HG02981 (cell line): ENCODE measurements at regions not wholly inside any gene's neighbourhood (a gene's known extent, or its start where the extent isn't known, plus 50 kb on each side); places are given as distances from the start of the nearest gene placed in this dataset.
"Not testable (repeated sequence)": the region's sequence is repeated elsewhere in the genome, so short reads cannot be mapped to it uniquely, and the experiment has no call there.

Experiments used
- ATAC-seq: cut with Tn5 transposase; IDR thresholded peaks from one replicate; pipeline ENCODE4 v1.9.1; 2021; ENCODE audit warnings: mild to moderate bottlenecking, moderate library complexity; ENCODE audit not compliant: unreplicated experiment

GRCh38 chr18:51569561-51569960 is 372.1 kb upstream of the MEX3C start:
- no peak for ATAC-seq

DNA sequence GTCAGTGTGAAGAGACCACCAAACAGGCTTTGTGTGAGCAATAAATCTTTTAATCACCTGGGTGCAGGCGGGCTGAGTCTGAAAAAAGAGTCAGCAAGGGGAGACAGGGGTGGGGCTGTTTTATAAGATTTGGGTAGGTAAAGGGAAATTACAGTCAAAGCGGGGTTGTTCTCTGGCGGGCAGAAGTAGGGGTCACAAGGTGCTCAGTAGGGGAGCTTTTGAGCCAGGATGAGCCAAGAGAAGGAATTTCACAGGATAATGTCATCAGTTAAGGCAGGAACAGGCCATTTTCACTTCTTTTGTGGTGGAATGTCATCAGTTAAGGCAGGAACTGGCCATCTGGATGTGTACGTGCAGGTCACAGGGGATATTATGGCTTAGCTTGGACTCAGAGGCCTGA is 372.6 kb upstream of the MEX3C start:
- not testable (repeated sequence) for ATAC-seq

DNA sequence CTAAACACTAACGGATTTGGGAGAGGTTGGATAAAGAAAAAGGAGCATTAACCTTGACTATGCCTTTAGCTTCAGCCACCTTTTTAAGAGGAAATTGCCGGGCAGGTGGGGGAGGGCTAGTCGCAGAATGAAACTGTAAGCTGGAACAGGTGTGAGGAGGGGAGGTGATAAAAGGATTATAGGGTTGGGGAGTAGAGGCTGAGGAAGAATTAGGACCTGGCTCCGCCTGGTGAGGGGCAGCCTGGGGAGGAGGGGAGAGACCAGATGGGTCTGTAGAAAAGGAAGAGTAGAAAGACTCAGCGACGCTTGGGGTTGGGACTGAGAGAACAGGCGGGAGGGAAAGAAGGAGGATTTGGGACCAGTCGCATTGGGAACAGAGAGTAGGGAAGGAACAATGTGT is 376.4 kb upstream of the MEX3C start:
- not testable (repeated sequence) for ATAC-seq

DNA sequence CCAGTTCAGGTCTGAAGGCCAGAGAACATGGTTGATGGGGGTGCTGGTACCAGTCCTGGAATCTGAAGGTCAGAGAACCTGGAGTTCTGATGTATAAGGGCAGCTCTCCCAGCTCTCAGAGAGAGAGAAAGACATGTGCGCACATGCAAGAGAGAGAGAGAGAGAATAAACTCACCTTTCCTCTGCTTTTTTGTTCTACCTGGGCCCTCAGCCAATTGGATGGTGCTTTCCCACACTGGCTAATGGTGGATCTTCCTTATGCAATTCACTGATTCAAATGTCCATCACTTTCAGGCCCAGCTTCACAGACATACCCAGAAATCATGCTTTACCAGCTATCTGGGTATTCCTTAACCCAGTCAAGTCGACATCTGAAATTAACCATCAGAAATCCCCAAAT is 377.7 kb upstream of the MEX3C start:
- no peak for ATAC-seq

GRCh38 chr18:51578406-51578980 is 381.0 kb upstream of the MEX3C start:
- ATAC-seq: no peak

DNA sequence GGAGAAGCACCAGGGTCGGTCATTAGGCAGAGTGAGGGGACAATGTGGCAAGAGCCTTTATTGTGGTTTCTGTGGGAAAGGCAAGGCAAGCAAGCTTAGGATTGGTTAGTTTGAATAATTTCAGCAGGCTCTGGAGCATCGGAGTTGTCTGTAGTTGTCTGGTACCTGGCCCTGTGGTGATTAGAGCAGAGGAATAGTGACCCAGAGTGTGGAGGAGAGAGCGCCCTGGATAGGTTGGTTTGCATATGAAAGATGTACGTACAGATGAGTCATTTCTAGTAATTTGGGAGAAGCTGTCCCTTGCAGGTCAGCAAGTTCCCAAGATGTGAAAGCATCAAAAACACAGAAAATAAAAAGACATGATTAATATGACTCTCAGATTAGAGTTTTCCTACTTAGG is 383.1 kb upstream of the MEX3C start:
- ATAC-seq: no peak

- ATAC-seq: no peak
These were observed 385.1 kb upstream of the MEX3C start for GRCh38 chr18:51582551-51582950.

- no peak for ATAC-seq
These were observed 391.1 kb upstream of the MEX3C start for GRCh38 chr18:51588616-51589015.

GRCh38 chr18:51593931-51594330 is 396.4 kb upstream of the MEX3C start:
- no peak for ATAC-seq

- no peak for ATAC-seq
These were observed 405.6 kb upstream of the MEX3C start for GRCh38 chr18:51603111-51603510.

- ATAC-seq: no peak
These were observed 406.1 kb upstream of the MEX3C start for GRCh38 chr18:51603551-51603950.

GRCh38 chr18:51610481-51610880 is 413.0 kb upstream of the MEX3C start:
- no peak for ATAC-seq

DNA sequence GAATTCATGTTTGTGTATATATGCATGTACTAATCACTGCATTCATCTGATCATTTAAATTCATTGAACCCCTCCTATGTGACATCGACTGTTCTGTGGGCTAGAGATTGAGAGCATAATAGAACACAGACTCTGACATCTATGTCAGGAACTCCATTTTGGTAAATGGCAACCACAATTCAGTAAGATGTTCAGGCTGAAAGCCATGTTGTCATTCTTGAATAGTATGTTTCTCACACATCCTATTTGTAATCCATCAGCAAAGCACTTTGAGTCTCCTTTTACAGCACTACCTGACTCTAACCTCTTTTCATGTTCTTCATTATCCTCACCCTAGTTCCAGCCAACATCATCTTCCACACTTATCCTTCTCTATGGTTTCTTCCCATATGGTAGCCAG is 413.8 kb upstream of the MEX3C start:
- ATAC-seq: no peak

DNA sequence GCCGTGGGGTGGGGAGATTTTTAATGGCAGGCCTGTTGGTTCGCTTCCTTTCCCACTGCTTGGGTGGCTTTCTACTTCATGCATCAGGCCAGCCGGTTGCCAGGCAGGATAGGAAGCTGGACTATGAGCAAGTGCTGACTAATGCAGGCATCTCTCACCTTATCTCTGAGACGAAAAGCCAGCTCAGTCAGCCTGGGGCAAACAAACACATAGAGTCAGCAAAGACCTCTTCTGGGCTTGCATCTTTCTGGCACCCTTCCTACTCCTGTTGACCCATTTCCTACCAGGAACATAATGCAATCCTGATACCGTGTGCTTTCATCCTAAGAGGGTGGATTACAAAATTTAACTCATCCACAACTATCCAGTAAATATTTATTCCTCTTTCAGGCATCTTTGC is 416.6 kb upstream of the MEX3C start:
- ATAC-seq: no peak

DNA sequence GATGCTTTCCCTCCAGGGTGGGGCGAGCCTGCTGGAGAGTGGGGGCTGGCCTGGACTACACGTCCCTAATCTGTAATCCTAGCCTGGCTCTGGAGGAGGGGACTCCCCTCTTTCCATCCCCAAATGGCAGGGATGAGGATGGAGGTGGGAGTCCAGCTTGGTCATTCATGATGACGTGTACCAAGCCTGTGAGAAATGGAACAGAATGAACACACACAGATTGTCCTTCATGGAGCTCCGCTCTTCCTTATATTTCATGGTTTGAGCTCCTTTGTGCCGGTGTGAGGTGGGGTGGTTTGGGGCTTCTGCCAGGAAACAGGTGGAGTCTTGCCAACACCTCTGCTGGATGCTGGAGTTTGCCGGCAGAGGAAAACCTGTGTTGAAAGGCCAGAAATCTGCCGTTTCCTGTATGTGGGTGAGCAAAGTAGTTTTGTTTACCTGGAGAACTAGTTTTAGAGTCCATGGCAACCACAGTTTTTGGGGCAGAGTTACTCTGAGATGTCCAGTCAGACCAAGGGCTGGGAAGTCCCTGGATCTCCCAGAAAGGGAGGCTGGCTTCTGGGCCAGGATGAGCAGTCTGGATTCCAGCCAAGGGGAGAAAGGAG is 417.6 kb upstream of the MEX3C start:
- no peak for ATAC-seq

DNA sequence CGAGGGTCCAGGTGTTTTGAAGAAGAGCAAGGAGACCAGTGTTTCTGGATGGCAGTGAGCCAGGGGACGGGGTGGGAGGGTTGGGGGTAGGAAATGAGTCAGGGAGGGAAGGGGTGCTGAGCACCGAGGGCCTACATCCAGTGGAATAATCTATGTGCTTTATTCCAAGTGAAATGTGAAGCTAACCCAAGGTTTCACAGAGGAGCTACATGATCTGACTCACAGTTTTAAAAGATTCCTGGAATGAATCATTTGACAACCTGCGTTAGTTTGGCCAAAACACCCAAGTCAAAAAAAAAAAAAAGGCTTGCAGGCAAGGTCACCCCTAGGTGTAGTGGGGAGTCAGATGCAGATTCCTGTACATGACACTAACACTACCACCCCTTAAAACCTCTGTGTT is 419.7 kb upstream of the MEX3C start:
- ATAC-seq: no peak

GRCh38 chr18:51617572-51618260 is 420.2 kb upstream of the MEX3C start:
- no peak for ATAC-seq

DNA sequence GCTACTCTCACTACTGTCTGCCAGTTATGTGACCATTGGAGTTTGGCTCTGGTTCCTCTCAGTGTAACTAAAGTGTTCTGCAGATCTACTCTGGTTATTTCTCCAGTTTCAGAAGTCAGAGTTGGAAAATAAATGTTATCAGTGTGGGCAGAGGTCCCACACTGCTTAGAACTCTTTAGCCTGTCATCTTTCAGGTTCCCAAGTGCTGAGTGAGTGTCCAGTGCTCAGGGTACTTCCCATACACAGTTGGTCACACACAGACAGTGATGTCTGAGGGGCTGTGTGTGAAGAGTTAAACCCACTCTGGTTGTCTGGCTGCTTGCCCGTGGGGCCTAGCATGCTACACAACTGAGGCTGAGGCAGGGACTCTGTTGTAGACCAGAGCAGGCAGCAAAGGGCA is 421.8 kb upstream of the MEX3C start:
- ATAC-seq: no peak

GRCh38 chr18:51621113-51621863 is 423.8 kb upstream of the MEX3C start:
- ATAC-seq: peak; percentile 52

- ATAC-seq: no peak
These were observed 424.3 kb upstream of the MEX3C start for GRCh38 chr18:51621864-51622160.

DNA sequence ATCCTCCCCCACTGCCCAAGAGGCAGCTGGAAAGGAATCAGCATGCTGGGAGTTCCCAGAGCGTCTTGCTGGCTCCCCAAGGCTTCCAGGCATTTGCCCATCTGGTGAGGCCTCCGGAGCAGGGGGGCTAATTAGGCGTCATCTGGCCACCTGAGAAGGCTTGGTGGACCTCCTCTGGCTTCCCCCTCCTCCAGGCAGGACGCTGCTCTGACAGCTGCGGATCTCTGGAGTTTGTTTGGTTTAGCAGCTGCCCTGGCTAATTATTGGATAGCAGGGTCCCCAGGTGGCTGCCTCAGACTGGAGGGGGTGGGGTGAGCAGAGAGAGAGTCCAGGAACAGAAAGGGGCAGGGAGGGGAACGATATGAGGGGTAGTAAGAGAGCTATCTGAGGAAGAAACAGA is 425.2 kb upstream of the MEX3C start:
- ATAC-seq: no peak

DNA sequence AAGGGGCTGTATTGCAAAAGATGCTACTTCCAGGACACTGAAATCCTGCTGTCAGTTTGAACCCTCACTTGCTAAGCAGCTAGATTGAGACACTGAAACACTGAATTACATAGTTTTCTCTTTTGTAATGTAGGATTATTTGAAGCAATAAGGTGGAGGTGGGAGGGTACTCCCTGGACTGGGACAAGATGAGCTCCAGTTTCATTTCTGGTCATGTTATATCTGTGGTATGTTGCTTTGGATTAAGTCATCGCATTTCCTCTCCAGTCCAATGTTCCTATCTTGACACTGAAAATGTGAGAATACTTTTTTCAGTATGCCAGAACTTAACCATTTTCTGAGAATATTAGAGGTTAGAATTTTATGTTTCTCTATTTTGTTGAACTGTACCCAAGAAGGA is 426.2 kb upstream of the MEX3C start:
- no peak for ATAC-seq
